Activated T-cell treated with anti-CD3 and anti-CD28 coated beads, Interleukin-2, amount 50 U/mL, for 4 hours (primary cell): ENCODE measurements at regions not wholly inside any gene's neighbourhood (a gene's known extent, or its start where the extent isn't known, plus 50 kb on each side); places are given as distances from the start of the nearest gene placed in this dataset.
"Not testable (repeated sequence)": the region's sequence is repeated elsewhere in the genome, so short reads cannot be mapped to it uniquely, and the experiment has no call there.

Experiments used
- ATAC-seq, 2 donors: fragments of 200-7000 bp; cut with Tn5 transposase; one replicate each; pipeline ENCODE4 v1.10.0; 2021
- DNase-seq: peaks from one replicate; pipeline ENCODE4 v3.0.0-alpha.2; 2020
- H3K27me3 Mint-ChIP-seq: one replicate; pipeline ENCODE4 v1.8.0; 2021; ENCODE audit warnings: low read depth, mixed read lengths
- H3K36me3 Mint-ChIP-seq: one replicate; pipeline ENCODE4 v1.8.0; 2022; ENCODE audit warnings: mixed read lengths; ENCODE audit not compliant: insufficient read depth
- H3K4me1 Mint-ChIP-seq: one replicate; pipeline ENCODE4 v1.8.0; 2021; ENCODE audit warnings: low read depth, mixed read lengths
- H3K4me3 Mint-ChIP-seq: one replicate; pipeline ENCODE4 v1.8.0; 2021; ENCODE audit warnings: mild to moderate bottlenecking, moderate library complexity, mixed read lengths
- H3K9me3 Mint-ChIP-seq: one replicate; pipeline ENCODE4 v1.8.0; 2021; ENCODE audit warnings: mixed read lengths

DNA sequence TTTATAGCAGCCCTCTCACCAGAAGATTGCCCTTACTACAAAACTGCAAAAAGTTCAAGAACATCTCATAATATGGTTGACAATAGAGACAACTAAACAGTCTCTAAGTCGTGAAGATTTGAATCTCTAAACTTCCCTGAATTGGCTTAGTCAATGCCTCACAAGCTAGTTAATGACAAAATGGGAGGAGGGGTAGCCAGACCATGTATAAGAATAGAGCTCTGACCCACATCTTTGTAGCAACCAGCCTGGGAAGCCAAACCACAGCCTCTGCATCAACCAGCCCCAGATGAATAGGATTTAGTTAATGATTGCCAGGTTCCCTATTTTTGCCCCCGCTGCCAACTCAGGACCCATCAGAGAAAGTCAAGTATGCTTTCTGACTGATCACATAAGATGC lies 1265.9 kb upstream of the PCDH10 start:
- H3K4me3 Mint-ChIP-seq, H3K9me3 Mint-ChIP-seq, H3K36me3 Mint-ChIP-seq, ATAC-seq, H3K27me3 Mint-ChIP-seq, H3K4me1 Mint-ChIP-seq, DNase-seq: not testable (repeated sequence)

DNA sequence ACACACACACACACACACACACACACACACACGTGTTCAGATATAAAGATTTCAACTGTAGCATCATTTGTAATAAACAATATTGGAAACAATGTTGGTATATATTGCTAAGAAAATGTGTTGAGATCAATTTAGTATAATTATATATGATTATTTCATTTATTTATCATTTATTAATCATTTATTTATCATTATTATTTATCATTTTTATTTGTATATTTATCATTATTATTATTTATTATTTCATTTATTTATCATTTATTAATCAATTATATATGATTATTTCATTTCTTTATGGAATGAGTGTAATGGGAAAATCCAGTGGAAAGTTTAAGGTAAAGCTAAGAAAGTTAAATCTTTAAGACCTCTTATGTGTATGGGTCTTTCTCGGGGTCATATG lies 1223.4 kb upstream of the PCDH10 start:
- not testable (repeated sequence) for H3K27me3 Mint-ChIP-seq, ATAC-seq, DNase-seq, H3K4me3 Mint-ChIP-seq, H3K4me1 Mint-ChIP-seq, H3K9me3 Mint-ChIP-seq, H3K36me3 Mint-ChIP-seq

DNA sequence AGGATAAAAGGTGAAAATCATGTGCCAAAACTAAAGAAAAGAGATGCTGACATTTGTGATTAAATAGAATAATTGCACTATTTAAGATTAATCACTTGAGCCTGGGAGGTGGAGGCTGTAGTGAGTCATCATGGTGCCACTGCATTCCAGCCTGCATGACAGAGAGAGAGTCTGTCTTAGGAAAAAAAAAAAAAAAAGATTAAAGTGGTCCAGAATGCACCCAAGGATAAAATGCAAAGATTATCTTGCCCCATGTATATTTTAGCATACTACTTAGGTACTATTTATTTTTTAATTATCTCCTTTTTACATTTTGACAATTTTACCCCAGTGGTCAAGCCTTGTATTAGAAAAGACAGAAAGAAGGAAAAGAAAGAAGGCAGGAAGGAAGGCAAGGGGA lies 1181.4 kb upstream of the PCDH10 start:
- H3K4me1 Mint-ChIP-seq, ATAC-seq, DNase-seq, H3K4me3 Mint-ChIP-seq, H3K36me3 Mint-ChIP-seq, H3K27me3 Mint-ChIP-seq, H3K9me3 Mint-ChIP-seq: not testable (repeated sequence)

DNA sequence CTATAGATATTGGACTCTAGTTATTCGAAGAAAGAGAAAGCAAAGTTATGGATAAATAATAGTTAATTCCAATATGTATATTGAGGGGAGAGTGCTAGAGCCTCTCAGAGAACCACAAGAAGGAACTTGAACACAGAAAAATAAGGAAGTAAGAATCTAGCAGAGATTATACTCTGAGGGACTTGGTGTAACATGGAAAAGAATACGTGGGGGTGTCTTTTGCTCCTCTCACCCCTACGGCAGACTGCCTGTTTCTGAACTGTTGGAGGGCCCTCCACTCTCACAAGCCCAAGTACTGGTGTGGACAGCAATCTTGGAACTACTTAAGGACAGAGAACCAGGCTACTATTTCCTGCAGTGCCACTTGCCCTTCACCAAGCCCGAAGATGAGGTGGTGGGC lies 1174.4 kb upstream of the PCDH10 start:
- Mint-ChIP-seq H3K36me3 (no peaks in the 10 kb centered on the region), H3K9me3 (peaks cover 14% of the 10 kb centered on the region), H3K27me3 (no peaks in the 10 kb centered on the region), H3K4me1 (no peaks in the 10 kb centered on the region), H3K4me3 (no peak overlapping the region)
- DNase-seq = no peak
- ATAC-seq = no peak

DNA sequence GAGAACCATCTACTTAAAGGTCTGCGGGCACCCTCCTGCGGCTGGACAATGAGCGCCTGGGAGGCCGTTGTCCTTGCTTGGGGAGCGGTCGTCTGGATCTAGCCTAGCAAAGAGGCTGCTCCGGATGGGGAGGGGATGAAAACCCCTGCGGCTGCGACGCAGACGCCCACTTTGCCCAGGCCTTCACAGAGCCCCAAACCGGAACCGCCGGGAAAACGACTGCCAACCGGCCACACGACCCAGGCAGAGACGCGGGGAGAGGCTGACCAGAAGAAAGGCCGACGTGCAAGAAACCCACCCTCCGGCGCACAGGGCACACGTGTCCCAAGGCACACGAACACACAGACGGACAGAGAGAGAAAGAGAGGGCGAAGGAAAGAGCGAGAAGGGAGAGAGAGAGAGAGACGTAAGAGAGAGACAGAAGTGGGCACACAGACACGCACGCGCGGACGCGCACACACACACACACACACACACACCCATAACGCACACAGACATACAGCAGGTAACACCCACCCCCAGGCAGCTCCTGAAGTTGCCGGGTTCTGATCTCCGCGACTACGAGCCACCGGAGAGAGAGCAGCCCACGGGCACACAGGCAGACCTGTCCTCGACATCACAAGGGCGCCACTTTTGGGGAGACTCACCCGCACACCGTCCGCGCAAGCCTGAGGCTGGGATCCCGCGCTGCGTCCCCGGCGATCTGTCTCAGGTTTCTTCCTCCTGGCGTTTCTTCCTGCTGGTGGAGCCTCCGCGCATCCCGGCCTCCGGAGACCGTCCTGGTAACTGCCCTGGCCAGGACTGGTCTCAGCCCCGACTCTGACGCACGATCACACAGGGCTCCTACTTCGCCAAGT lies 1173.6 kb upstream of the PCDH10 start:
- not testable (repeated sequence) for H3K4me1 Mint-ChIP-seq, DNase-seq, ATAC-seq, H3K27me3 Mint-ChIP-seq, H3K36me3 Mint-ChIP-seq
- peaks cover 14% of the 10 kb centered on the region for H3K9me3 Mint-ChIP-seq
- H3K4me3 Mint-ChIP-seq = peak overlapping the region; percentile 49

DNA sequence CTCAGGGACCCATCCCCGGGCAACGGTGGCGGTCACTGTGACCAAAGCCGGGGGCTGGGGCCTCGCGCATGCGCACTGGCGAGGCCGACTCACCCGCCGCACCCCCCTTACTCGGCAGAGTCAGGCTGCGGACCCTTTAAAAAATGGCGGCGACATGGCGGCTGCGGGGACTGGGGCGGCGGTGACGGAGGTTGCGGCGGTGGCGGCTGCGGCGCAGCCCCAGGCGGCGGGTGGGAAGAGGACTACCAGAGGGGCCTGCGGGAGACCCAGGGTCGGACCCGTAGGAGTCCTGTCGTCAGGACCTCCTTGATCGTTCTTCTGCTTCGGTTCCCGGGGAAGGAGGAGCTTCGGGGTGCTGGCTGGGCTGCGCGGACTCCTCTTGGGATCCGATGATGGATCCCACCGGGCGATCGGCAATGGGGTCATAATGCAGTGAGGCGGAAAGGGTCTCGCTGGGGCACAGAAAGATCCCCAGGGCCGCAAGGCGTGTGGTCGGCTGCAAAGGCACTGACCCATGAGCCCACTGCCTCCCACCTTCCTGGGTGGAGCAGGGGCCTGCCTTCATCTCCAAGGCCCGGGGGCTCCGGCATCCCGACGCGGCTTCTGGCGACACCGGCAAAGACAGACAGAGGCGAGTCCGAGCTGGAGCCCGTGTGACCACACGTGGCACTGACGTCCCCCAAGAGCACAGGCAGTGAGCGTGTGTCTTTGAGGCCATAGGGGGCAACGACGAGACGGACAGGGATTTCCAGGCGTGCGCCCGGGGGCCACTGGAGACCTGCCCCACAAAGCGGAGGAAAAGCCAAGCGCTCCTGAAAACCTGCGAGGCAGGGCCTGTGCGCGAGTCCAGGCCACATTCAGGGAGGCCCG lies 1172.7 kb upstream of the PCDH10 start:
- H3K36me3 Mint-ChIP-seq, DNase-seq, H3K27me3 Mint-ChIP-seq, ATAC-seq, H3K4me1 Mint-ChIP-seq: not testable (repeated sequence)
- peaks cover 18% of the 10 kb centered on the region for H3K9me3 Mint-ChIP-seq
- peak overlapping the region; percentile 49 for H3K4me3 Mint-ChIP-seq

DNA sequence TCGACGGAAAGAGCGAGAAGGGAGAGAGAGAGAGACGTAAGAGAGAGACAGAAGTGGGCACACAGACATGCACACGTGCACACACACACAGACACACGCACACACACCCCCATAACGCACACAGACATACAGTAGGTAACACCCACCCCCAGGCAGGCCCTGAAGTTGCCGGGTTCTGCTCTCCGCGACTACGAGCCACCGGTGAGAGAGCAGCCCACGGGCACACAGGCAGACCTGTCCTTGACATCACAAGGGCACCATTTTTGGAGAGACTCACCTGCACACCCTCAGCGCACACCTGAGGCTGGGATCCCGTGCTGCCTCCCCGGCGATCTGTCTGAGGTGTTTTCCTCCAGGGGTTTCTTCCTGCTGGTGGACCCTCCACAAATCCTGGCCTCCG lies 1171.0 kb upstream of the PCDH10 start:
- Mint-ChIP-seq H3K4me3 (no peak overlapping the region), H3K36me3 (no peaks in the 10 kb centered on the region), H3K4me1 (no peaks in the 10 kb centered on the region), H3K27me3 (no peaks in the 10 kb centered on the region), H3K9me3 (peaks cover 18% of the 10 kb centered on the region)
- DNase-seq = no peak
- no peak for ATAC-seq

DNA sequence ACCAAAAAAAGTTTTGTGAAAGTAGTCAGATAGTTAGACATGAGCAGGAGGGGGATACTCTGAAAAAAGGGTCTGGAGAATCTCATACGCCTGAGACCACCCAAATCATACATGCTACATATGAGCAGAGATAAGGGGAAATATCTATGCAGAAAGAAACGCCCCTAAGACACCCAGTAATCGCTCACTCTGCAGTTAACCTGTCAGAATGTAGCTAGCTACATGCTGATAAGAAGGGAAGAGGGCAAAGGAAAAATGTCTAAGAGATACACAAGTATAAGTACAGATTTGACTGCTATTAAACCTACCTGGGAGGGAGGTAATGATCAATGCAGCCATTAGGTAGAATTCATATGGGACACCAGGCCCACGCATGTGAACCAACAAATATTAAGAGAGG lies 1159.5 kb upstream of the PCDH10 start:
- Mint-ChIP-seq H3K27me3 (no peaks in the 10 kb centered on the region), H3K36me3 (no peaks in the 10 kb centered on the region), H3K4me3 (no peak overlapping the region), H3K9me3 (peaks cover 11% of the 10 kb centered on the region), H3K4me1 (no peaks in the 10 kb centered on the region)
- DNase-seq (no peak), ATAC-seq (no peak)

DNA sequence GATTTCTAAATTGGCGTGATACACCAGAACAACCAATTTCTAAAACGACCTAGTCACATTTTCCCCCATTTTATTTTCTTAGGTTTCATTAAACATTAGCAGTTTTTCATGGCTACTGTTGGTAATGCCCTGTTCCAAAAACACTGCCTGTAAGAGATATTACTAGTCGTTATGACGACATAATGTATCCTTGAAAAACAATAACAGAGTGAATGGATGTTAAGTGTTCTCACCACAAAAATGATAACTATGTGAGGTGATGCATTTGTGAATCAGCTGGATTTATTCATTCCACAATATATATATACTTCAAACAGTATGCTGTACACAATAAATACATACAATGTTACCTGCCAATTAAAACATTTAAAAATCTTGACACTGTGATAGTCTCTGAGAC lies 1147.6 kb upstream of the PCDH10 start:
- no peak overlapping the region for H3K4me3 Mint-ChIP-seq

DNA sequence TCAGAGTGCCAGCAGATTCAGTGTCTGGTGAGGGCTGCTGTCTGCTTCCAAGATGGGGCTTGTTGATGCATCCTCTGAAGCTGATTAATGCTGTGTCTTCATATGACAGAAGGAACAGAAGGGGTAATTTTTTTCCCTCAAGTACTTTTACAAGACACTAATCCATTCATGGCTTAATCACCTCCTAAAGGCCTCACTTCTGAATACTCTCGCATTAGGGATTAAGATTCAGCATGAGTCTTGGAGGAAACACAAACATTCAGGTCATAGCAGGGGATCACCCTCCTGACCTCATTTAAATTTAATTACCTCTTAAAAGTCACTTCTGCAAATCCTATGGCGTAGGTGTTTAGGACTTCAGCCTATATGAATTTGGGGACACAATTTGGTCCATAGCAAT lies 1145.5 kb upstream of the PCDH10 start:
- Mint-ChIP-seq H3K4me1 (no peaks in the 10 kb centered on the region), H3K9me3 (peaks cover 8% of the 10 kb centered on the region), H3K4me3 (no peak overlapping the region), H3K36me3 (no peaks in the 10 kb centered on the region), H3K27me3 (no peaks in the 10 kb centered on the region)
- no peak for ATAC-seq
- no peak for DNase-seq

More for the DNA sequence above, 1147.6 kb upstream of the PCDH10 start:
- ATAC-seq (no peak), DNase-seq (no peak)
- no peaks in the 10 kb centered on the region for H3K4me1 Mint-ChIP-seq
- H3K36me3 Mint-ChIP-seq = no peaks in the 10 kb centered on the region
- H3K27me3 Mint-ChIP-seq = no peaks in the 10 kb centered on the region
- peaks cover 8% of the 10 kb centered on the region for H3K9me3 Mint-ChIP-seq

DNA sequence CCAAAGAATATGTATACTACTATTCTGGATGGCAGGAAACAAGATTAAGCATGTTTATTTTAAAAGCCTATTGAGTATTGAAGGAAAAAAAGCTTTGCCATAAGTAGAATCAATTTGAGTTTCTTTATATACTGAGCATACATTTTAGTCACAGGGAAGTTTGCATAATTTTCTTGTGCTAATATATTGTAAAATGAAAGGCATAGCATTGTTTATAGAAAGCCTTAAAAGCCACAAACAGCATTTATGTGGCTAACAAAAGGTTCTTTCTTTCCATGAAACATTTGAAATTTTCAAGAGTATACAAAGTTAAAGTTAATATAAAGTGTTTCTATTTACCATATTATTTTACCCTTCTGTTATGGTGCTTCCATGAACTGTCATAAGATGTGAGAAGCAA lies 1133.8 kb upstream of the PCDH10 start:
- no peak for ATAC-seq

DNA sequence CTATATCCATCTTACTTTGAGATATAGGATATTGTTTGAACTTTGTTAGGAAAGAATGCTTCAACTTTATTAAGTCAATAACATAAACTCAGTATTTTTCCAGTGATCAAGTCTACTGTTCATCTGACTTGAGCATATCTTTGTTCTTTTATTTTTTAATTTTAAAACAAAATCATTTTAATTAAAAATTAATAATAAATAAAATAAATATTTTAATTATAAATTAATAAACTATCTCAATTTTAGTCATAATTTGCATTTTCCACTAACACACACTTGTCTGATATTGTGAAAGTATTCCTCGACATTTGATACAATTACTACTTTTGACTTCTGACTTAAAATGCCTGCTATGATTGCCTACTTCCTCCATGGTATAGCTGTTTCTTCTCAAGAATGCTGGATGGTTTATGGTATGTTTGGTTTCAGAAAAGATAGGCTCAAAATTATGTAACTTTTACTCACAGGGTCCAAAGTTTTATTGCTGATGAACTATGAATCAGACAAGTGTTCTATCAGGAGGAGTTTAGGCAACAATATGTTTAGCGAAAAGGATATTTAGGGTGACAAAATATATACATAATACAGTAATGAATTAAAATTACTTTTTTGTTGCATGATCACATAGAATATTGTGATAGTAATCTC lies 1132.3 kb upstream of the PCDH10 start:
- ATAC-seq = no peak
- Mint-ChIP-seq H3K4me1 (no peaks in the 10 kb centered on the region), H3K36me3 (no peaks in the 10 kb centered on the region), H3K4me3 (no peak overlapping the region), H3K27me3 (no peaks in the 10 kb centered on the region), H3K9me3 (no peaks in the 10 kb centered on the region)
- no peak for DNase-seq

More for the DNA sequence above, 1133.8 kb upstream of the PCDH10 start:
- no peak for DNase-seq
- Mint-ChIP-seq H3K4me3 (no peak overlapping the region), H3K4me1 (no peaks in the 10 kb centered on the region), H3K36me3 (no peaks in the 10 kb centered on the region), H3K27me3 (no peaks in the 10 kb centered on the region), H3K9me3 (no peaks in the 10 kb centered on the region)

DNA sequence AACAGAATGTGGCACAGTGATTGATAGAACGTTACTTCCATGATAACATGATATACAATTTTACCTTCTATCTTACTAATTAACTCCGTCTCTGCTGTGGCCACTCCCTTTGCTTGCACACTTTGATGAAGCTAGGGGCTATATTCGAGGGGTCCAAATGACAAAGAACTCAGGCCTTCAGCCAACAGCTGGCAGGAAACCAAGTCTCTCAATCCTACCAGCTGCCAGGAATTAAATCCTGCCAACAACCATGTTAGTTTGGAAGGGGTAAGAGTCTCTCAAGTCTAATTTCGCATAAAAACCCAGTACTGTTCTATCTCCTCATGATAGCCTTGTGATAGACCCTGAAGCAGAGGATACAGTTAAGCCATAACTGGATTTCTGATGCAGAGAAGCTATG lies 1122.9 kb upstream of the PCDH10 start:
- DNase-seq (no peak), ATAC-seq (no peak)
- Mint-ChIP-seq H3K36me3 (no peaks in the 10 kb centered on the region), H3K4me3 (no peak overlapping the region), H3K9me3 (peaks cover 9% of the 10 kb centered on the region), H3K4me1 (no peaks in the 10 kb centered on the region), H3K27me3 (no peaks in the 10 kb centered on the region)

DNA sequence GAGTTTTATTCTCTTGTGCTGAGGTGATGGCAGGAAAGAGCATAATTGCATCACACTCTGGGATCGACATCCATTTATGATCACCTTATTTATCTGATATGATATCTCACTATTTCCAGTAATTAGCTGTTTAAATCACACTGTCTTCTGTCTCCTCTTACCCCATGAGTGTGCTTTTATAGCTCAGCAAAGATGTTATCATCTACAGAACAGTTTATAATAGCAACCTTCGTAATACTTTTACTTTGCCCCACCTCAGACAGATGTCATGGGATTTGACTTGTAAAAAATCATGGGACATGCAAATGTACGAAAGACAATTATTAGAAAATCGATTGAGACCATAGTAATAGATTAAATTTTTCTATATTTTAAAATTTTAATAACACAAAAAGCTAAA lies 1122.3 kb upstream of the PCDH10 start:
- peaks cover 9% of the 10 kb centered on the region for H3K9me3 Mint-ChIP-seq
- no peaks in the 10 kb centered on the region for H3K4me1 Mint-ChIP-seq
- DNase-seq (no peak), ATAC-seq (no peak)
- no peak overlapping the region for H3K4me3 Mint-ChIP-seq
- H3K27me3 Mint-ChIP-seq = no peaks in the 10 kb centered on the region
- no peaks in the 10 kb centered on the region for H3K36me3 Mint-ChIP-seq
